ENCODE measurements at regions not wholly inside any gene's neighbourhood (a gene's known extent, or its start where the extent isn't known, plus 50 kb on each side); places are given as distances from the start of the nearest gene placed in this dataset.

DNA sequence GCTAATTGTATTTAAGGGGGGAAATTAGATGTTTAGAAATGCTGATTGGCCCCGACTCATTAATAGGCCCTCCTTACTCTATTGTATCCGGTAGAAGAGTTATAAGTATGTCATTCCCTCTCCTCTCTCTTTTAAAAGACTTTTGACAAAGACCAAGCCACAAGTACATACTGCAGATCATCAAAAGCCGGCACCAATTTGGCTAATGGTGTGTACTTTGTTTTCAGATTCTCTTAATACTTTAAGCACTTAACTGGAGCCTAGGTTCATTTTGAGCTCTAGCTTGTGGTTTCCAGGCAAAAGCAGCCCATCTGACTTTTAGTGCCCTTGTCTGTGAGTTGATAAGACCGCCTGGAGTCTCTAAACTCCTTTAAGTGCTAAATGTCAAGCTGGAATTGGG lies 210.0 kb upstream of the LYZL1 start:
- no peak overlapping the region for H3K9ac ChIP-seq (ENCODE audit: low read length)
- H3K4me1 ChIP-seq (ENCODE audit: insufficient read depth, low read length): no peaks in the 10 kb centered on the region
- H3K4me3 ChIP-seq (ENCODE audit: low read depth in 1 of 2, low read length in 2 of 2): no peak overlapping the region
- H3K27ac ChIP-seq (ENCODE audit: low read depth, low read length): no peak overlapping the region
- H3K9me3 ChIP-seq (ENCODE audit: low read length): no peaks in the 10 kb centered on the region
- H3K36me3 ChIP-seq (ENCODE audit: insufficient read depth, low read length): no peaks in the 10 kb centered on the region
- H3K27me3 ChIP-seq (ENCODE audit: control insufficient read depth in 1 of 2, insufficient read depth in 2 of 2, low read length in 2 of 2): no peaks in the 10 kb centered on the region

DNA sequence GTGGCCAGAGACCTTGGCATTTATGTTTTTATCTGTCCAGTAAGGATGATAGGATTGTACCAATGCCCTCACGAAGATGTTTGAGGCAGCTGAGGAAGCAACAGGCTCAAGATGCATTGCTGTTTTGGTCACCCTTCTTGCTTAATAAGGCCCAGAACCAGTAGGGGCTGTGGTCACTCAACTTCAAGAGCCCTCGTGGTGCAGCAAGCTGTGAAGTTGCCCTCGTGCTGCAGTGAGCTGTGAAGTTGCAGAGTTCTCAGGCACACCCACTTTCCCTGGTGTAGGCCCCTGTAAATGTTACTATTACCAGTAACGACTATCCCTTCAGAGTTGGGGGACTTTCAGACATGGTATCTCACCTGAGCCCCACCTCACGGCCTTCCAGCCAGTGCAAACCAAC lies 207.6 kb upstream of the LYZL1 start:
- no peak overlapping the region for H3K4me3 ChIP-seq (ENCODE audit: low read depth in 1 of 2, low read length in 2 of 2)
- no peaks in the 10 kb centered on the region for H3K36me3 ChIP-seq (ENCODE audit: insufficient read depth, low read length)
- no peaks in the 10 kb centered on the region for H3K4me1 ChIP-seq (ENCODE audit: insufficient read depth, low read length)
- no peak overlapping the region for H3K9ac ChIP-seq (ENCODE audit: low read length)
- no peak overlapping the region for H3K27ac ChIP-seq (ENCODE audit: low read depth, low read length)
- H3K27me3 ChIP-seq (ENCODE audit: control insufficient read depth in 1 of 2, insufficient read depth in 2 of 2, low read length in 2 of 2): no peaks in the 10 kb centered on the region
- H3K9me3 ChIP-seq (ENCODE audit: low read length): no peaks in the 10 kb centered on the region

DNA sequence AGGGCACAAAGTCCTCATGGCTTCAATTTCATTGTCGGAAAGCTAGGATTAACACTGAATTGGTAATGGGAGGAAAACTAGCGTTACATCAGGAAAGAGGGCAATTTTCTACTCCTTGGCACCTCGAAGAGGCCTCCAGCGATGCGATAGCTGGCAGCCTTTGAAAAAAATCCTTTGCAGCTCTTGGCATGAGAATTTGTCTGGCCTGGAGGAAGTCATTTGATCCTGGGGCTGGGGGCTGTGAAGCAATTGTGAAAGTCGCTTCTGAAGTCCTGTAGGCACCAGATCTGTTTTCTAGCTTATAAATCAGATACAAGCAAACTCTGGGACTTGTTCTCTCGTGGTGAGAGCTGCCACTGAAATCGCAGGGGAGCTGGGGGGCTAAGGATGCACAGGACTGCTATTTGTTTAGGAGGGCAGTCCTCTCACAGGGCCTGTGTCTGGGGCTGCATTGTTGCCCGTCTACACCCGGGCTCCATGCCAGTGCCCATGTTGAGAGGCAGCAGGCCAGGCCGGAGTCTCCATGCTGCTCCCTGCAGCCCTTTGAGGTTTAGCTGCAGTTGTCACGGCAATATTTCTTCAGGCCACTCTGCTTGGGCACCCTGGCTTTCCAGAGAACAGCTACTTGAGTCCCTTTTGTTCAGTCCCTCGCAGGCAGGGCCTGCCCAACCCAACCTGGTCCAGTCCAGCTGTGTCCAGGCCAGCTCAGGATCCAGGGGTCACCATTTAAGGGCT lies 206.8 kb upstream of the LYZL1 start:
- no peaks in the 10 kb centered on the region for H3K9me3 ChIP-seq (ENCODE audit: low read length)
- no peaks in the 10 kb centered on the region for H3K27me3 ChIP-seq (ENCODE audit: control insufficient read depth in 1 of 2, insufficient read depth in 2 of 2, low read length in 2 of 2)
- no peak overlapping the region for H3K9ac ChIP-seq (ENCODE audit: low read length)
- H3K27ac ChIP-seq (ENCODE audit: low read depth, low read length): no peak overlapping the region
- no peaks in the 10 kb centered on the region for H3K36me3 ChIP-seq (ENCODE audit: insufficient read depth, low read length)
- H3K4me3 ChIP-seq (ENCODE audit: low read depth in 1 of 2, low read length in 2 of 2): no peak overlapping the region
- H3K4me1 ChIP-seq (ENCODE audit: insufficient read depth, low read length): no peaks in the 10 kb centered on the region

DNA sequence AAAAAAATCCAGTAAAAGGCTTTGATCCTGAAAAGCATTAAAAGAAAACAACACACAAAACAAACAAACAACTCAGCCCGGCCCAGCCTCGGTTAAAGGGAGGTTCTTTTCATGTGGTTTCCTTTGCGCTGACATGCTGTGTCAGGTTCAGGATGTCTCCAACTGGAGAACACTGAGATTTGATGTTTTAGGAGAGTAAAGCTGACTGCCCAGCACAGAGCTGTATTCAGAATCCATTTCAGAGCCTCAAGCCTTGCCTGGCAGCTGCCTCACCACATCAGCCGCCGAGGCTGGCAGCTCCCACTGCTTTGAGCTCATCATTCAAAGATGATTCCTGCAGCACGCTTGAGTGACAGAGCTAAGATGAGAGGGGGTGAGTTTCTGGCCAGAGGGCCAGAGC lies 205.8 kb upstream of the LYZL1 start:
- Histone ChIP-seq H3K9me3 (ENCODE audit: low read length) (no peaks in the 10 kb centered on the region), H3K27ac (ENCODE audit: low read depth, low read length) (no peak overlapping the region), H3K27me3 (ENCODE audit: control insufficient read depth in 1 of 2, insufficient read depth in 2 of 2, low read length in 2 of 2) (no peaks in the 10 kb centered on the region), H3K4me3 (ENCODE audit: low read depth in 1 of 2, low read length in 2 of 2) (no peak overlapping the region), H3K4me1 (ENCODE audit: insufficient read depth, low read length) (no peaks in the 10 kb centered on the region), H3K36me3 (ENCODE audit: insufficient read depth, low read length) (no peaks in the 10 kb centered on the region), H3K9ac (ENCODE audit: low read length) (no peak overlapping the region)

DNA sequence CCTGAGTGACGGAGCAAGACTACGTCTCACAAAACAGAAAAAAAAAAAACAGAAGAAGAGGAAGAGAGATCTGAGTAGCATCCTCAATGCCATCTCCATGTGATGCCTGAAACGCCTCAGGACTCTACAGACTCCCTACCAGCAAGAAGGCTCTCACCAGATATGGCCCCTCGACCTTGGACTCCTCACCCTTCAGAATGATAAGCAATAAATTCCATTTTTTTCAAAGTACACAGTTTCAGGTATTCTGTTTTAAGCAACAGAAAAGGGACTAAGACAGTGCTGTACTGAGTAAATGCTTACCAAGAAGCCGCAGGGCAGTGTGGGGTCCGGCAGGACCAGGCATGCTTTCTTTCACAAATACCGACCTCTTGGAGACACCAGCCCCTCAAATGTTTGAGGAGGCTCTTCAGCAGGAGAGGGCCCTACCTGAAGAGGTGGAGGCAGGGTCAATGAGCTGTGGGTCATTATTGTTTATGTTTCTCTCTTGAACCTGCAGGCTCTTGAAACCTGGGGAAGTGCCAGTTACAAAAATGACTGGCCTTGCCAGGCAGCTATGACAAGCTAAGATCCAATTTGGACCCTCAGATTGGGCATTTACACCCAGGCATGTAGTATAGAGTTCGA lies 204.1 kb upstream of the LYZL1 start:
- Histone ChIP-seq H3K27ac (ENCODE audit: low read depth, low read length) (no peak overlapping the region), H3K36me3 (ENCODE audit: insufficient read depth, low read length) (no peaks in the 10 kb centered on the region), H3K9me3 (ENCODE audit: low read length) (no peaks in the 10 kb centered on the region), H3K9ac (ENCODE audit: low read length) (no peak overlapping the region), H3K4me1 (ENCODE audit: insufficient read depth, low read length) (no peaks in the 10 kb centered on the region), H3K4me3 (ENCODE audit: low read depth in 1 of 2, low read length in 2 of 2) (no peak overlapping the region), H3K27me3 (ENCODE audit: control insufficient read depth in 1 of 2, insufficient read depth in 2 of 2, low read length in 2 of 2) (no peaks in the 10 kb centered on the region)

DNA sequence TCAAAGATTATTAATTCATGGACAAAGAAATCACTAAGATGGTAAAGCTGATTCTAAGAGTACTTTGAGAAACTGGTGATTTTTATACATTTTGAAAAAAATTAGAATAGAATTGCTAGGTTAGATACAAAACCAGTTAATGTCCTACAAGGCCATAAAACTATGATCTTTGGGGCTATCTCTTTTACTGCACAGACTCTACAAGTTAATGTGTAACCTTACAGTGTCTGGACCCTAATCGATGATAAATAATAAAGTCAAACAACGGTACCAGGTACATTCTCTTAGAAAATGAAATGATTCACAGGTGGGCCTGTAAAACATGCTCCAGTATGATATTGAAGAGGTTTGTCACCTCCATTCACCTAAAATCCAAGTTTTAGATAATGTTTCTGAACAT lies 199.8 kb upstream of the LYZL1 start:
- H3K9me3 ChIP-seq (ENCODE audit: low read length): no peaks in the 10 kb centered on the region
- no peaks in the 10 kb centered on the region for H3K36me3 ChIP-seq (ENCODE audit: insufficient read depth, low read length)
- H3K9ac ChIP-seq (ENCODE audit: low read length): no peak overlapping the region
- H3K4me3 ChIP-seq (ENCODE audit: low read depth in 1 of 2, low read length in 2 of 2): no peak overlapping the region
- H3K27me3 ChIP-seq (ENCODE audit: control insufficient read depth in 1 of 2, insufficient read depth in 2 of 2, low read length in 2 of 2): no peaks in the 10 kb centered on the region
- no peaks in the 10 kb centered on the region for H3K4me1 ChIP-seq (ENCODE audit: insufficient read depth, low read length)
- no peak overlapping the region for H3K27ac ChIP-seq (ENCODE audit: low read depth, low read length)

DNA sequence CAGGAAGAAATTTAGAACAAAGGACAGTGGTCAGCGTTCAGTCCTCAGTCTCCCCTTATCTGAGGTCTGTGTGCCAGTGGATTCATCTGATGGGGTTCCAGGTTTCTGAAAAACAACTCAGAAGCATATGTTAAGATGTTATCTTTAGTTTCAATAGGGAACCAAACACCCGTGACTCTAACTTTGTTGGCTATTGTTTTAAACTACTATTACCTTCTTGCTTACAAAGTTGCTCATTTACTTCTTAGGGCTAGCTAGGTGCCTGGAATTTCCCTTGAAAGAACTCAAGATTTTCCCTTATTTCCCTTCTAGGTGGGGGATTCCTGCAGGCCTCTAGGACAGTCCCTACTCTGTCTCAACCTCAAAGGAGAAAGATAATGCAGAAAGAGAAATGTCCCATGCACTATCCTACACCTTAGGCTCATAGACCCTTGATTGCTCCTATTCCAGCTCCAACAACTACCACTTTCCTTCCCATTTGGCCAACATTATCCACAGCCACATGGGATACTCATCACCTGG lies 192.5 kb upstream of the LYZL1 start:
- Histone ChIP-seq H3K27me3 (ENCODE audit: control insufficient read depth in 1 of 2, insufficient read depth in 2 of 2, low read length in 2 of 2) (no peaks in the 10 kb centered on the region), H3K4me1 (ENCODE audit: insufficient read depth, low read length) (no peaks in the 10 kb centered on the region), H3K9ac (ENCODE audit: low read length) (no peak overlapping the region), H3K4me3 (ENCODE audit: low read depth in 1 of 2, low read length in 2 of 2) (no peak overlapping the region), H3K9me3 (ENCODE audit: low read length) (no peaks in the 10 kb centered on the region), H3K36me3 (ENCODE audit: insufficient read depth, low read length) (no peaks in the 10 kb centered on the region), H3K27ac (ENCODE audit: low read depth, low read length) (no peak overlapping the region)

DNA sequence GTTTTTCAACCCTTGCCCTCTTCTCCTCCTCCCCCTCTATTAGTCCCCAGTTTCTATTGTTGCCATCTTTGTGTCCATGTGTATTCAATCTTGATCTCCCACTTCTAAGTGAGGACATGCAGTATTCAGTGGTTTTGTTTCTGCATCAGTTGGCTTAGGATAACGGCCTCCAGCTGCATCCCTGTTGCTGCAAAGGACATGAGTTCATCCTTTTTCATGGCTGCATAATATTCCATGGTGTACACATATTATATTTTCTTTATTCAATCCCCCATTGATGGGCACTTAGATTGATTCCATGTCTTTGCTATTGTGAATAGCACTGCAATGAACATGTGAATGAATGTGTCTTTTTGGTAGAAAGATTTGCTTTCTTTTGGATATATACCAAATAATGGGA lies 190.4 kb upstream of the LYZL1 start:
- Histone ChIP-seq H3K27ac (ENCODE audit: low read depth, low read length) (no peak overlapping the region), H3K27me3 (ENCODE audit: control insufficient read depth in 1 of 2, insufficient read depth in 2 of 2, low read length in 2 of 2) (no peaks in the 10 kb centered on the region), H3K36me3 (ENCODE audit: insufficient read depth, low read length) (no peaks in the 10 kb centered on the region), H3K9me3 (ENCODE audit: low read length) (no peaks in the 10 kb centered on the region), H3K4me1 (ENCODE audit: insufficient read depth, low read length) (no peaks in the 10 kb centered on the region), H3K9ac (ENCODE audit: low read length) (no peak overlapping the region), H3K4me3 (ENCODE audit: low read depth in 1 of 2, low read length in 2 of 2) (no peak overlapping the region)

DNA sequence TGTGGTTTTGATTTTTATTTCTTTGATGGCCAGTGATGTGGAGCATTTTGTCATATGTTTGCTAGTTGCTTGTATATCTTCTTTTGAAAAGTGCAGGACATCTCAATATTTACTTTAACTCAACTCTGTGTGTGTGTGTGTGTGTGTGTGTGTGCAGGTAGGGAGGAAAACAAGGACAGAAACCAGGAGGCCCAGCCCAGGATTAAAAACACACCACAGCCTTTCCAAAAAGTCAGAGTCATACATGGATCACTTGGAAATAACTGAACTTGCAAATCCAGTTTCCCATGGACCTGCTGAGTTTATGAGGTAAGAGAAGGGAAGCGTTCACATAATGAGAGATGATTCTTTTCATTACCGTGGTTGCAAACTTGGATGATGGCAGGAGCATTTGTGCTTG lies 189.9 kb upstream of the LYZL1 start:
- no peaks in the 10 kb centered on the region for H3K36me3 ChIP-seq (ENCODE audit: insufficient read depth, low read length)
- no peaks in the 10 kb centered on the region for H3K4me1 ChIP-seq (ENCODE audit: insufficient read depth, low read length)
- no peaks in the 10 kb centered on the region for H3K27me3 ChIP-seq (ENCODE audit: control insufficient read depth in 1 of 2, insufficient read depth in 2 of 2, low read length in 2 of 2)
- no peak overlapping the region for H3K27ac ChIP-seq (ENCODE audit: low read depth, low read length)
- H3K9ac ChIP-seq (ENCODE audit: low read length): no peak overlapping the region
- H3K9me3 ChIP-seq (ENCODE audit: low read length): no peaks in the 10 kb centered on the region
- no peak overlapping the region for H3K4me3 ChIP-seq (ENCODE audit: low read depth in 1 of 2, low read length in 2 of 2)

DNA sequence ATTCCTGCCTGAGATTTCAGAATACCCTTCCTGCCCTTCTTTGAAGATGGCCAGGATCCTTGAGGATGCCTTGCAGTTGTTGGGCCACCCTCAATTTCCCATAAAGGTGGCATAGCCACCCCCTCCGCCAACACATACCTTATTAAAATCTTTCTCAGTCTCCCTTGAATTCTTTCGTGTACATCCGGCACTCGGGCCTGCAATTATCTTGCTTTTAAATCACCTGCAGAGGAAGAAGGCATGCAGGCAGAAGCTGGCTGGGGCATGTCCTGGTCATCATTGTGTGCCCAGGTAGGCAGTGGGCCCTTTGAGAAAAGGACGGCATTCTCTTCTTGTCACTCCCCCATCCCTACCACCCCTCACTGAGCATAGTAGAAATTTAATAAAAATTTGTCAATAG lies 189.5 kb upstream of the LYZL1 start:
- Histone ChIP-seq H3K27me3 (ENCODE audit: control insufficient read depth in 1 of 2, insufficient read depth in 2 of 2, low read length in 2 of 2) (no peaks in the 10 kb centered on the region), H3K9ac (ENCODE audit: low read length) (no peak overlapping the region), H3K36me3 (ENCODE audit: insufficient read depth, low read length) (no peaks in the 10 kb centered on the region), H3K27ac (ENCODE audit: low read depth, low read length) (no peak overlapping the region), H3K4me3 (ENCODE audit: low read depth in 1 of 2, low read length in 2 of 2) (no peak overlapping the region), H3K9me3 (ENCODE audit: low read length) (no peaks in the 10 kb centered on the region), H3K4me1 (ENCODE audit: insufficient read depth, low read length) (no peaks in the 10 kb centered on the region)

DNA sequence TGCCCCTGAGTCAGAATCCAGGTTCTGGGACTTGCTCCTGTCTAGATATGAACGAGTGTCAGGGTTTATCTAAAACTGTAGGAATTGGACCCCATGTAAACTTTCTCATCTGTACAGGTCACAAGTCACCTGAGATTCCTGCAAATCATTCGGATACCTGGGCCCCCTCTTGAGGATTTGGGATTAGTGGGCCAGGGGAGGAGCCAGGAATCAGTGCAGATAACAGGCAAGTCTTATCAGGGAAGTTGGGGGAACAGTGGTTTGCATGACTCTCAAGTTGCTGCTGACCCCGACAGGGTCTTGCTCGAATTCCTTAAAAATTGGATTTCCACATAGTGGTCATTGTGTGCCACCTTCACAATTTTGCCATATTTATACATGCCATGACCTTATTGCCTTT lies 188.4 kb upstream of the LYZL1 start:
- no peak overlapping the region for H3K27ac ChIP-seq (ENCODE audit: low read depth, low read length)
- no peaks in the 10 kb centered on the region for H3K36me3 ChIP-seq (ENCODE audit: insufficient read depth, low read length)
- H3K4me1 ChIP-seq (ENCODE audit: insufficient read depth, low read length): no peaks in the 10 kb centered on the region
- H3K4me3 ChIP-seq (ENCODE audit: low read depth in 1 of 2, low read length in 2 of 2): no peak overlapping the region
- H3K9ac ChIP-seq (ENCODE audit: low read length): no peak overlapping the region
- no peaks in the 10 kb centered on the region for H3K9me3 ChIP-seq (ENCODE audit: low read length)
- H3K27me3 ChIP-seq (ENCODE audit: control insufficient read depth in 1 of 2, insufficient read depth in 2 of 2, low read length in 2 of 2): no peaks in the 10 kb centered on the region

DNA sequence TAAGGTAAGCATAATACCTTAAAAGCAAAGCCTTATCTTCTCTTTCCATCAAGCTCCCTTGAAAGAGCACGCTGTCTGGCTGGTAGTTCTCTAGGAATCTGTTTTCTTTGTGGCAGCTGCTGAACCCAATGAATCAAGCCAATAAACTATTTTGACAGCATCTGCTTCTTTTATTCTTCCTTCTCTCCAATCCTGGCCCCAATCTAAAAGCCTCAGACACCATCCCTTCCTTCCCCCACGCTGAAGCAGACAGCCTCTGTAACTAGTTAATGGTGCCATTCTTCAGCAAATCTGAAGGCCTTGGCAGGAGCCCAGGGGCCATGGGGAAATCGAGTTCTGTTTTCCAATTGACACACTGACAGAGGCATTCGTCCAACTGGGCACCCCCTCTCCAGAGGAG lies 186.6 kb upstream of the LYZL1 start:
- Histone ChIP-seq H3K27ac (ENCODE audit: low read depth, low read length) (no peak overlapping the region), H3K4me1 (ENCODE audit: insufficient read depth, low read length) (no peaks in the 10 kb centered on the region), H3K9ac (ENCODE audit: low read length) (no peak overlapping the region), H3K36me3 (ENCODE audit: insufficient read depth, low read length) (no peaks in the 10 kb centered on the region), H3K4me3 (ENCODE audit: low read depth in 1 of 2, low read length in 2 of 2) (no peak overlapping the region), H3K9me3 (ENCODE audit: low read length) (no peaks in the 10 kb centered on the region), H3K27me3 (ENCODE audit: control insufficient read depth in 1 of 2, insufficient read depth in 2 of 2, low read length in 2 of 2) (no peaks in the 10 kb centered on the region)

Measured in muscle layer of colon (tissue), 2 donors.